Right lobe of liver (tissue), 6 donors: ENCODE measurements at regions not wholly inside any gene's neighbourhood (a gene's known extent, or its start where the extent isn't known, plus 50 kb on each side); places are given as distances from the start of the nearest gene placed in this dataset.

Experiments
- ATAC-seq, 4 donors: fragments of 200-7000 bp; cut with Tn5 transposase; one replicate each; pipeline ENCODE4 v1.9.1; 2020; ENCODE audit warnings: mild to moderate bottlenecking in 4 of 4, moderate library complexity in 4 of 4
- DNase-seq, 3 donors: peaks; one replicate each; pipeline ENCODE4 v3.0.0-alpha.2; 2020
- H3K27ac ChIP-seq, 3 donors: fragments of 200-600 bp; one replicate each; pipeline ENCODE4 v1.8.0; 2022
- H3K27me3 ChIP-seq, 2 donors: fragments of 200-600 bp; one replicate each; pipeline ENCODE4 v1.8.0; 2022
- H3K36me3 ChIP-seq, 4 donors: fragments of 200-600 bp; sonication (generic) in 1 of 4; one replicate each; pipeline versions ENCODE4 v1.5.1 to v1.8.0; 2017 to 2022; ENCODE audit warnings: control low read depth in 1 of 4
- H3K4me1 ChIP-seq, 4 donors: fragments of 200-600 bp; sonication (generic) in 1 of 4; one replicate each; pipeline versions ENCODE4 v1.5.1 to v1.8.0; 2017 to 2022; ENCODE audit warnings: control low read depth in 1 of 4
- H3K4me3 ChIP-seq, 3 donors: fragments of 200-600 bp; one replicate each; pipeline ENCODE4 v1.8.0; 2022
- H3K9me3 ChIP-seq, 4 donors: fragments of 200-600 bp; sonication (generic) in 1 of 4; one replicate each; pipeline versions ENCODE4 v1.5.1 to v1.8.0; 2017 to 2022; ENCODE audit warnings: control low read depth in 1 of 4
- CTCF ChIP-seq, 4 donors: fragments of 200-600 bp in 3 of 4; fragments of 450-650 bp in 1 of 4; IDR thresholded peaks; one replicate each; pipeline versions ENCODE4 v1.5.1 to v1.8.0; 2016 to 2022; ENCODE audit warnings: antibody characterized with exemption in 4 of 4, mild to moderate bottlenecking in 2 of 4
- POLR2A ChIP-seq: fragments of 450-650 bp; IDR thresholded peaks from one replicate; pipeline ENCODE4 v1.6.1; 2017; ENCODE audit warnings: antibody characterized with exemption, mild to moderate bottlenecking
- WGBS: methylation state at CpG from one replicate; pipeline ENCODE4 v1.1.6; 2018; ENCODE audit warnings: low coverage, low lambda C conversion rate; ENCODE audit not compliant: insufficient coverage; ENCODE audit errors: missing lambda C conversion rate; 5-methylcytosine and 5-hydroxymethylcytosine counted together
- intact Hi-C, 2 donors: fragments of 100-400 bp; cut with DNase I; formaldehyde crosslinking; loops; one replicate each; pipeline versions ENCODE4 v1.11.2 to v1.14.1; 2022
- donor health status: DM: no; HTN: yes; CAD: no.
- donor health status: DM: no; HTN: no; CAD: no.
- donor health status: DM: no; HTN: no; CAD: no.
- donor health status: DM: no; HTN: yes; CAD: no.
- donor health status: DM: no; HTN: yes; CAD: no.

GRCh38 chr15:93894438-93895036 lies 336.8 kb upstream of the MCTP2 start:
- no peaks in the 10 kb centered on the region for H3K27me3 ChIP-seq
- TF ChIP-seq CTCF (IDR thresholded peaks at IDR 0.05) (no peak), POLR2A (no peak)
- no peaks in the 10 kb centered on the region for H3K36me3 ChIP-seq
- ATAC-seq (no peak), DNase-seq (no peak)
- H3K4me3 ChIP-seq: no peak overlapping the region
- intact Hi-C loops: no loop called here
- H3K9me3 ChIP-seq: no peaks in the 10 kb centered on the region
- 63% methylated on average over 3 of the region's 3 CpGs for WGBS
- H3K27ac ChIP-seq: no peak overlapping the region
- H3K4me1 ChIP-seq: no peaks in the 10 kb centered on the region

GRCh38 chr15:93887151-93887550 lies 344.2 kb upstream of the MCTP2 start:
- Histone ChIP-seq H3K4me3 (no peak overlapping the region), H3K36me3 (no peaks in the 10 kb centered on the region), H3K27me3 (no peaks in the 10 kb centered on the region), H3K27ac (no peak overlapping the region), H3K4me1 (no peaks in the 10 kb centered on the region), H3K9me3 (no peaks in the 10 kb centered on the region)
- intact Hi-C loops: no loop called here
- 74% methylated on average over 1 of the region's 1 CpG for WGBS
- ATAC-seq: no peak
- TF ChIP-seq POLR2A: no peak
- DNase-seq: no peak

GRCh38 chr15:93882779-93883178 lies 348.6 kb upstream of the MCTP2 start:
- ATAC-seq (no peak), DNase-seq (no peak)
- H3K36me3 ChIP-seq: no peaks in the 10 kb centered on the region
- WGBS: 35% methylated on average over 3 of the region's 3 CpGs
- intact Hi-C loops: no loop called here
- no peaks in the 10 kb centered on the region for H3K9me3 ChIP-seq
- no peak overlapping the region for H3K27ac ChIP-seq
- no peak for TF ChIP-seq CTCF (IDR thresholded peaks at IDR 0.05)
- no peak for TF ChIP-seq POLR2A
- H3K4me1 ChIP-seq: no peaks in the 10 kb centered on the region
- no peak overlapping the region for H3K4me3 ChIP-seq
- H3K27me3 ChIP-seq: no peaks in the 10 kb centered on the region

GRCh38 chr15:93882141-93882540 lies 349.2 kb upstream of the MCTP2 start:
- H3K27me3 ChIP-seq: no peaks in the 10 kb centered on the region
- WGBS: 17% methylated on average over 1 of the region's 1 CpG
- DNase-seq: no peak
- H3K27ac ChIP-seq: no peak overlapping the region
- ATAC-seq: no peak
- H3K36me3 ChIP-seq: no peaks in the 10 kb centered on the region
- TF ChIP-seq CTCF (IDR thresholded peaks at IDR 0.05): no peak
- no peak for TF ChIP-seq POLR2A
- H3K9me3 ChIP-seq: no peaks in the 10 kb centered on the region
- H3K4me3 ChIP-seq: no peak overlapping the region
- H3K4me1 ChIP-seq: no peaks in the 10 kb centered on the region
- intact Hi-C loops: no loop called here

- intact Hi-C loops: no loop called here
- no peaks in the 10 kb centered on the region for H3K9me3 ChIP-seq
- no peak overlapping the region for H3K27ac ChIP-seq
- no peaks in the 10 kb centered on the region for H3K27me3 ChIP-seq
- no peak for ATAC-seq
- DNase-seq: no peak
- H3K4me3 ChIP-seq: no peak overlapping the region
- TF ChIP-seq CTCF (IDR thresholded peaks at IDR 0.05): no peak
- no peak for TF ChIP-seq POLR2A
- H3K36me3 ChIP-seq: no peaks in the 10 kb centered on the region
- H3K4me1 ChIP-seq: no peaks in the 10 kb centered on the region
Measured at GRCh38 chr15:93881310-93881709, 350.1 kb upstream of the MCTP2 start.
